ENCODE measurements at regions not wholly inside any gene's neighbourhood (a gene's known extent, or its start where the extent isn't known, plus 50 kb on each side); places are given as distances from the start of the nearest gene placed in this dataset.

DNA sequence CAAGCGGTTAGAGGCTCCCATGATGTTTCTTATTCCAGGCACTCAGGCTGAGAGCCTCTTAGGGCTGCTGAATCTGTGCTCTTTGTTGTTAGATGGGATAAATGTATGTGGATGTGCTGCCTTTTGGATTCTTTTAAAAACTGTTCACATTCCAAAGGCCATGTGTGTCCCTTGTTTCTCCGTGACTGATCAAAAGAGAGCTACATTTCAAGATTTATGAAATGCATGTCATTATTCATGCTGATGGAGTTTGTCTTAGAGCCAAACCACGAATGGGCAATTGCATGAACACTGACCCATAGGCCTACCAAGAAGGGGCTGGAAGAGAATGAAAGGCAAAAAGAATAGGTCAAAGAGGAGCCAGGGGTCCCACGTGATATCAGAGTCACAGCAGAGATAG lies 104.9 kb upstream of the TSHZ2 start:
- H3K9me3 ChIP-seq (ENCODE audit: low read length): no peaks in the 10 kb centered on the region
- no peaks in the 10 kb centered on the region for H3K36me3 ChIP-seq (ENCODE audit: low read depth, low read length)
- no peak overlapping the region for H2AFZ ChIP-seq (ENCODE audit: low read length)
- no peaks in the 10 kb centered on the region for H3K79me2 ChIP-seq (ENCODE audit: low read length)
- peaks cover 5% of the 10 kb centered on the region; the same call in 1 of the 2 replicates for H3K27me3 ChIP-seq (ENCODE audit: low read length)
- no peaks in the 10 kb centered on the region for H3K9me2 ChIP-seq (replicated peaks; ENCODE audit: low read length)
- no TSS peak for BruUV-seq (replicated peaks)
- H3K9ac ChIP-seq (ENCODE audit: low read length): no peak overlapping the region
- POLR2A ChIA-PET (ENCODE audit: unreplicated experiment): no interaction called here
- H3F3A ChIP-seq (ENCODE audit: low read length, unreplicated experiment): no peaks in the 10 kb centered on the region
- ATAC-seq: no peak
- intact Hi-C loops (cut with micrococcal nuclease): no loop called here
- CTCF ChIA-PET: no interaction called here
- TF ChIP-seq EZH2phosphoT487 (IDR thresholded peaks at IDR 0.05; ENCODE audit: borderline replicate concordance, low read length) (no peak), EZH2 (IDR thresholded peaks at IDR 0.05; ENCODE audit: low read length, unreplicated experiment) (no peak)
- TF ChIP-seq, protein P1, sequence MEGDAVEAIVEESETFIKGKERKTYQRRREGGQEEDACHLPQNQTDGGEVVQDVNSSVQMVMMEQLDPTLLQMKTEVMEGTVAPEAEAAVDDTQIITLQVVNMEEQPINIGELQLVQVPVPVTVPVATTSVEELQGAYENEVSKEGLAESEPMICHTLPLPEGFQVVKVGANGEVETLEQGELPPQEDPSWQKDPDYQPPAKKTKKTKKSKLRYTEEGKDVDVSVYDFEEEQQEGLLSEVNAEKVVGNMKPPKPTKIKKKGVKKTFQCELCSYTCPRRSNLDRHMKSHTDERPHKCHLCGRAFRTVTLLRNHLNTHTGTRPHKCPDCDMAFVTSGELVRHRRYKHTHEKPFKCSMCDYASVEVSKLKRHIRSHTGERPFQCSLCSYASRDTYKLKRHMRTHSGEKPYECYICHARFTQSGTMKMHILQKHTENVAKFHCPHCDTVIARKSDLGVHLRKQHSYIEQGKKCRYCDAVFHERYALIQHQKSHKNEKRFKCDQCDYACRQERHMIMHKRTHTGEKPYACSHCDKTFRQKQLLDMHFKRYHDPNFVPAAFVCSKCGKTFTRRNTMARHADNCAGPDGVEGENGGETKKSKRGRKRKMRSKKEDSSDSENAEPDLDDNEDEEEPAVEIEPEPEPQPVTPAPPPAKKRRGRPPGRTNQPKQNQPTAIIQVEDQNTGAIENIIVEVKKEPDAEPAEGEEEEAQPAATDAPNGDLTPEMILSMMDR (conservative IDR thresholded peaks at IDR 0.05; ENCODE audit: low read depth, low read length): no peak
- no peaks in the 10 kb centered on the region for H4K20me1 ChIP-seq (ENCODE audit: low read length)
- no peaks in the 10 kb centered on the region for H3K4me1 ChIP-seq (ENCODE audit: insufficient read depth, low read length)
- DNase-seq: no peak
- H3K4me3 ChIP-seq (ENCODE audit: low read length): no peak overlapping the region
- no peak overlapping the region for H3K27ac ChIP-seq (ENCODE audit: low read length)
- no peak overlapping the region for H3K4me2 ChIP-seq (ENCODE audit: low read length)

DNA sequence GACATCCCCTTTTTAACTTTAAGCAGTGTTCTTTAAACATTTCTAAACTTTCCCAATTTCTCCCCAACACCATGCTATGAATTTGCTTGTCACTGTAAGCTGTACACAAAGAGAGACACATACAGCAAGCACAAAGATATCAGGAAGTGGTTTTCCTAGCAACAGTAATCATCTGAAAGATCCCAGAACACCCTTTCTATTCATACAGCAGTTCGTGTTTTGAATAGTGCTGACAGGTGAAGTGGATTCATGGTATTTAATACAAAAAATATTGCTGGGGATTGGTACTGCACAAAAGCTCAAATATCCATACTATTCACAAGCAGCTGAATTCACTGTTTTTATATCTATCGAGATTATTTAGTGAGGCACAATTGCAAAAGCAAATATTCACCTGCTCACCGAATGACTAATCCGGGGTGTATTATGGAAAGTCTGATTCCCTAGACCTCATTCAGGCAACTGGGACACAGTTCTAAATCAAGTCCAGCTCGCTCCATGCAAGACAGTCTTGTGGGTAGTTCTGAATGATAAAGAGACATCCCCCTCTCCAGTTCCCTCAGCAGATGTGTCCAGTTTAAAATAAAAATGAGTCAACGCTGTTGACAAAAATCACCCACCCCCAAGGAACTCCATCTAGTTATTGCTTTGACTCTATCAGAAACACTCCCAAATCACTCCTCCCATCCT lies 107.1 kb upstream of the TSHZ2 start:
- Histone ChIP-seq H3K9me3 (ENCODE audit: low read length) (no peaks in the 10 kb centered on the region), H3K4me1 (ENCODE audit: insufficient read depth, low read length) (no peaks in the 10 kb centered on the region), H3K27ac (ENCODE audit: low read length) (no peak overlapping the region), H3K9me2 (replicated peaks; ENCODE audit: low read length) (no peaks in the 10 kb centered on the region), H3F3A (ENCODE audit: low read length, unreplicated experiment) (no peaks in the 10 kb centered on the region), H3K9ac (ENCODE audit: low read length) (no peak overlapping the region), H3K79me2 (ENCODE audit: low read length) (no peaks in the 10 kb centered on the region), H3K4me3 (ENCODE audit: low read length) (no peak overlapping the region), H3K36me3 (ENCODE audit: low read depth, low read length) (no peaks in the 10 kb centered on the region), H4K20me1 (ENCODE audit: low read length) (no peaks in the 10 kb centered on the region), H3K27me3 (ENCODE audit: low read length) (peaks cover 13% of the 10 kb centered on the region; the same call in 1 of the 2 replicates), H2AFZ (ENCODE audit: low read length) (no peak overlapping the region), H3K4me2 (ENCODE audit: low read length) (no peak overlapping the region)
- intact Hi-C loops (cut with micrococcal nuclease): no loop called here
- ChIA-PET POLR2A (ENCODE audit: unreplicated experiment) (no interaction called here), CTCF (no interaction called here)
- DNase-seq: no peak
- BruUV-seq (replicated peaks): no TSS peak
- TF ChIP-seq EZH2phosphoT487 (IDR thresholded peaks at IDR 0.05; ENCODE audit: borderline replicate concordance, low read length): no peak
- no peak for TF ChIP-seq EZH2 (IDR thresholded peaks at IDR 0.05; ENCODE audit: low read length, unreplicated experiment)
- TF ChIP-seq, protein P1 (conservative IDR thresholded peaks at IDR 0.05; ENCODE audit: low read depth, low read length): no peak
- no peak for ATAC-seq

DNA sequence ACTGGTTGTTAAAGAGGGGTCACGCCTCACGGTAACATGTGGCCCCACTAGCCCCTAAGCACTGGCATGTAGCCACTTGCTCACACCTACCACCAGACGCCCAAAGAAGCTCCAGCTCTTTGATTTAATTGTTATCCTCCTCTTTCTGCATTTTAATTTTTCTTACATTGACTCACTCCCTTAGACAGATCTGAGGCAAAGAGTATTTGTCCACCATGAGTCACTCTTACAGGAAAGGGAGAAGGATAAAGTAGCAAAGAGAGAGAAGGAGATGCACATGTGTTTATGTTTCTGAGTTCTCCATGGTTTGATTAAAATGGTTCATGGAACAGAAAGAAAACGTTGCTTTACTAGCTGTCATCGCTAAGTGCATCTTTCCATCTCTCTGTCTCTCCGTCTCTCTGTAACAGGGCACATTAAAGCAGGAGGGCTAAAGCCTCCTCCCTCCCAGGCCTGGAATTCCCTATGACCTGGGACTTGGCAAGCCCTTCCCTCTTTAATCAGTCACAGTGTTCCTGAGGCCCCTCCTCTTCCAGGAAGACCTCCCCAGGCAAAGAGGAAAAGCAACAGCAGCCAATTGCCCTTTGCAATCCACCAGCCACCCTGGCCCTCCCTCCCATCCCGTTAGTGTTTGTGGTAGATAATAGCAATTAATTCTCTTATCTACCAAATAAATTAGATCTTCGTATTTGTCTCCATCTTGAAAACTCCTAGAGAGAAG lies 112.8 kb upstream of the TSHZ2 start:
- no peak overlapping the region for H3K27ac ChIP-seq (ENCODE audit: low read length)
- H4K20me1 ChIP-seq (ENCODE audit: low read length): no peaks in the 10 kb centered on the region
- ATAC-seq (no peak), DNase-seq (peak; percentile 11)
- H3K4me3 ChIP-seq (ENCODE audit: low read length): no peak overlapping the region
- CTCF ChIA-PET: no interaction called here
- no TSS peak for BruUV-seq (replicated peaks)
- H2AFZ ChIP-seq (ENCODE audit: low read length): no peak overlapping the region
- TF ChIP-seq EZH2phosphoT487 (IDR thresholded peaks at IDR 0.05; ENCODE audit: borderline replicate concordance, low read length) (no peak), EZH2 (IDR thresholded peaks at IDR 0.05; ENCODE audit: low read length, unreplicated experiment) (no peak)
- TF ChIP-seq, protein P1 (conservative IDR thresholded peaks at IDR 0.05; ENCODE audit: low read depth, low read length): no peak
- no peaks in the 10 kb centered on the region for H3K36me3 ChIP-seq (ENCODE audit: low read depth, low read length)
- no peaks in the 10 kb centered on the region for H3F3A ChIP-seq (ENCODE audit: low read length, unreplicated experiment)
- no peak overlapping the region for H3K4me2 ChIP-seq (ENCODE audit: low read length)
- no peak overlapping the region for H3K9ac ChIP-seq (ENCODE audit: low read length)
- peaks cover 8% of the 10 kb centered on the region; the same call in 1 of the 2 replicates for H3K27me3 ChIP-seq (ENCODE audit: low read length)
- H3K4me1 ChIP-seq (ENCODE audit: insufficient read depth, low read length): no peaks in the 10 kb centered on the region
- intact Hi-C loops (cut with micrococcal nuclease): no loop called here
- no peaks in the 10 kb centered on the region for H3K79me2 ChIP-seq (ENCODE audit: low read length)
- H3K9me3 ChIP-seq (ENCODE audit: low read length): peaks cover 18% of the 10 kb centered on the region
- POLR2A ChIA-PET (ENCODE audit: unreplicated experiment): interaction anchor here (0.5 kb wide), 1 partner anchor 119 kb away, joined by 3 read pairs; no protein-coding TSS in a partner anchor
- H3K9me2 ChIP-seq (replicated peaks; ENCODE audit: low read length): no peaks in the 10 kb centered on the region
